HG02610 (cell line): ENCODE measurements at regions not wholly inside any gene's neighbourhood (a gene's known extent, or its start where the extent isn't known, plus 50 kb on each side); places are given as distances from the start of the nearest gene placed in this dataset.
"Not testable (repeated sequence)": the region's sequence is repeated elsewhere in the genome, so short reads cannot be mapped to it uniquely, and the experiment has no call there.

ENCODE experiments used
- ATAC-seq: cut with Tn5 transposase; IDR thresholded peaks from one replicate; pipeline ENCODE4 v1.9.1; 2021; ENCODE audit warnings: mild to moderate bottlenecking, moderate library complexity; ENCODE audit not compliant: unreplicated experiment

GRCh38 chr12:4193821-4194220 is 79.7 kb upstream of the CCND2 start:
- no peak for ATAC-seq

- peak; percentile 75 for ATAC-seq
Measured at GRCh38 chr12:4191642-4192041, 81.9 kb upstream of the CCND2 start.

DNA sequence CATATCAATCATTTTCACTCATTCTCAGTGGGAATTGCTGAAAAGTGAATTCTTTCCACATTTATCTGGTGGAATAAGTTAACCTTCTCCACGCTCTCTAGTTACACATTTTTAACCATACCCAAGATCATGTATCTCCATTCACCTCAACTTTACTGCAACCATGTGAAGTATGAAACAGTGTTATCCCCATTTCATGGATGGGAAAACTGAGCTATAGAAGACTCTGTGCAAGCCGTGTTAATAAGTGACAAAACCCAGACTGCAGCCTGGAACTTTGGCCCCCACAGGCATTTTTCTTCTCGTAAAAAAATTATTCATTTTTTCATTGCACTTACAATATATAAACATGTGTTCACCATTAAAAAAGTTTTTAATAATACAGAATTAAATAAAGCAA is 82.4 kb upstream of the CCND2 start:
- ATAC-seq: no peak

DNA sequence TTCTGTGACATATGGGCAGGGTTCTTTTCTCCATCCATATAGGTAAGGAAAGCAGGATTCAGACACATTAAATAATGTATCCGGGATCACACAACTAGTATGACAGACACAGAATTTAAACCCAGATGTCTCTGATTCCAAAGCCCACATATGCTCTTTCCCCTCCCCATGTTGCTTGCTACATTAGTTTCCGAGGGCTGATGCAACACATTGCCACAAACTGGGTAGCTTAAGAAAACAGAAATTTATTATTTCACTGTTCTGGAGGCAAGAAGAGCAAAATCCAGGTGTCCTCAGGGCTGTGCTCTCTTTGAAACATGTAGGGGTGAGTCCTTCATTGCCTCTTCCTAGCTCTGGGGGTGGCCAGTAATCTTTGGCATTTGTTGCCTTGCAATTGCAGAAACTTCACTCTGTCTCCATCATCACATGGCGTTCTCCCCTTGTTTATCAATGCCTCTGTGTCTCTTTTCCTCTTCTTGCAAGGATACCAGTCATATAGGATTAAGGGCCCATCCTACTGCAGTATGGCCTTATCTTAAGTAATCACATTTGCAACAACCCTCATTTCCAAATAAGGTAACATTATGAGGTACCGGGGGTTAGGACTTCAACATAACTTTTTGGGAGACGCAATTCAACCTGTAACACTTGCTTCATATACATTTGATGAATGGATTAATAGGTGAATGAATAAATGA is 83.0 kb upstream of the CCND2 start:
- ATAC-seq: no peak

GRCh38 chr12:4189721-4190120 is 83.8 kb upstream of the CCND2 start:
- no peak for ATAC-seq

DNA sequence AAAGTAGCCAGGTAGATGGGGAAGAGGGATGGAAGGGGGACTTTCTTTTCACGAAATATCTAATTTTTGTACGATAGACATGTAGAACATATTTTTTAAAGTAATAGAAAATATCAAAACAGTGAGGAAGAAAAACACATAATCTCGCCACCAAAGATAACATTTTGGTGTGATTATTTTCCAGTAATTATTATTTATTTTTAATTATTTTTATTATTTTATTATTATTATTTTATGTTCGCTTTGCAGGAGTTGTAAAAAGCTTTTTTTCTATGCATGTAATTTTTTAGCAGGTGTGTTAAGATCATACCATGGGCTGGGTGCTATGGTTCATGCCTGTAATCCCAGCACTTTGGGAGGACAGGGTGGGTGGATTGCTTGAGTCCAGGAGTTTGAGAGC is 85.6 kb upstream of the CCND2 start:
- no peak for ATAC-seq

GRCh38 chr12:4187315-4187714 is 86.2 kb upstream of the CCND2 start:
- ATAC-seq: not testable (repeated sequence)

GRCh38 chr12:4178424-4179170 is 95.0 kb upstream of the CCND2 start:
- ATAC-seq: no peak

DNA sequence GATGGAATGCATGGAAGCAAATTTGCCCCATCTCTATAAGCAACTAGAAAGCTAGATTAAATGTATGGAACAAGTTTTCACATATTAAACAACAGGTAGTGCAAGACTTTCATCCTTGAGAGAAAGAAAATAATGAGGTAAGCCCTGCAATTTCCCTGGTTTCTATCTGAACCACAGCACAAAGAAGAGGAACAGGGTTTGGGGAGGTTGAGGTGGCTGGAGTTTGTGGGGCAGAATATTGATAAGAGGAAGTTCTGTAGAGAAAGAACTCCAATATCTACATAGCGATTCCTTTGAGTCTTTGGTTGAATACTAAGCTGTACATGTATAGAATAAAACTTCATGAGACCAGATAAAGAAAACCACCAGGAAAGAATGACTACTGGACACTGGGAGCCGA is 96.3 kb upstream of the CCND2 start:
- no peak for ATAC-seq

DNA sequence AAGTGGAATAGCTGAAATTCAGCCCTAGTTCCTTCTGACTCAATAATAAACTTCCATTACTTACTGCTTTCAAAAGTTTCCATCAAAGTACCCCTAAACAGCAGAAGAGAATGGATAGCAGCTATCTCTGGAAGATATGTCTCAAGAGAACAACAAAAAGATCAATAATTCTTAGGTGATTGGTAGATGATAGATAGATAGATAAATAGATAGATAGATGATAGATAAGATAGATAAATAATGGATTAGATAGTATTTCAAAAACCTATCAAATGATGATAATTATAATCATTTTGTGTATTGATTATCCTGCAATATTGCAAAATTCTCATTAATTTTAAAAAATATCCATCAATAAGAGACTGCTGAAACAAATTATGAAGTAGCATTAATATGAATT is 97.4 kb upstream of the CCND2 start:
- ATAC-seq: no peak

- ATAC-seq: no peak
Measured at GRCh38 chr12:4174417-4174816, 99.1 kb upstream of the CCND2 start.

- ATAC-seq: no peak
Measured at GRCh38 chr12:4172999-4173398, 100.6 kb upstream of the CCND2 start.

GRCh38 chr12:4171742-4172141 is 101.8 kb upstream of the CCND2 start:
- ATAC-seq: no peak

DNA sequence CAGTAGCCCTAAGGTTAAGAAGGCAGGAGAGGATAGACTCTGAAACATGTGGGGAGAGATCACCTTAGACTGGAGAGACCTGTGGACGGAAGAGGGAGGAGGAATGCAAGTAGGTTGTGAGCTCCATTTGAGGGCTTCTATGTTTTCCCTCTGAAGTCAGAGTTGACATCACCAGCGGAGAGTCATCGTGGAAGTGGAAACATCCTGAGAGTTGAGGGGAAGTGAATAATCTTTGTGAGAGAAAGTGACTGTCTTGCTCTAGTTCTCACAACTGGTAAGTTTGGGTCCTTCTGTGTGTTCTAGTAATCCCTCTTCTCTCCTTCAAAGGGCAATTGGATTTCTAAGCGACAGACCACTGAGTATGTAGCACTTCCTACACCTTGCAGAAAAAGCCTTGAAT is 103.6 kb upstream of the CCND2 start:
- ATAC-seq: peak; percentile 46

GRCh38 chr12:4169531-4169930 is 104.0 kb upstream of the CCND2 start:
- ATAC-seq: no peak

DNA sequence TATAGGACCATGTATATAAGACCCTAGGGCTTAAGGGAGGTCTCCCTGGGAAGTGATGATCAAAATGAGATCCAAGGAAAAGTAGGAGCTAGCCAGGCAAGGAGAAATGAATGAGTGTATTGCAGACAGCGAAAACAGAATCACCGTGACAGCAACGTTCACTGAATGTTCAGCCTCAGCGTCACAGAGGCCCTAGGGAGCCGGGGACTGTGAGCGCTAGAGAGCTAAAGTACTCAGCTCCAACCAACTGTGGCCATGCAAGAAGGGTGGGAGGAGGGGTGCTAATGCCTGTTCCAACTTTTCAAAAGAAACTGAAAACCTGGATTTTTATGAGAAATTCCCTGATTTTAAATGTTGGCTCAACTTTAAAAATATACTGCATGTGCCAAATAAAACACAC is 105.5 kb upstream of the CCND2 start:
- ATAC-seq: no peak

GRCh38 chr12:4164559-4165558 is 108.7 kb upstream of the CCND2 start:
- ATAC-seq: no peak

DNA sequence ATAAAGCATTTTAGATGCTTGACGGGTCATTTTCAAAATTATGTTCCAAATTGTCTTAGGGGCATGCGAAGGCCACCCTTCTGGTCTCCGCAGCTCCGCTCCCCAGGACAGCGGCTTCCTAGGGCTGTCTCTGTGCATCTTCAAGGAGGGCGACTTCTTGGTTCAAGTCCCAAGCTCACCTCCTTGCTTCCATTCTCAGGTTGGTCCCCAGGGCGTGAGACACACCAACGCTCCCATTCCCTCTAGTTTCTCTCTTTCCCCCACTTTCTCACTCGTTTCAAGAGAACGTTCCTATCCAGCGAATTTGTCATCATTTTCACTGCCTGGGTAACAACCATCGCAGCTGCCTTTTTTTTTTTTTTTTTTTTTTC is 109.4 kb upstream of the CCND2 start:
- no peak for ATAC-seq

DNA sequence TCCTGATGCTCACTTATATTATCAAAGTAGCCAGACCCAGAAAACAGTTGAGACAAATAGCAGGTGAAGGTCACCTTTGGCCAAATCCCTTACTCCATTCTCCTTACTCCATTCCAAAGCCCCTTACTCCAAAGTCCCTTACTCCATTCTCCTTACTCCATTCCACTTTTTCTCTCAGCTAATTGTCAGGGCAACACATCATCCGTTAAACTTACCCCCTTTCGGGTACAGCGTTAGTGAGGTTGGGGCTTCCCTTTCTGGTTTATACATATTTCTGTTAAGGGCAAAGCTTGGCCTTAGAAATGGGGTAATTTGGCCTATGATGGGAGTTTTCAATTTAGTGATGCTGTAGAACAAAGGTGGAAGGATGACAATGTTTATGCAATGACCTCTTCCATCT is 111.8 kb upstream of the CCND2 start:
- ATAC-seq: no peak

- ATAC-seq: no peak
Measured at GRCh38 chr12:4160314-4161040, 113.1 kb upstream of the CCND2 start.

GRCh38 chr12:4159851-4160250 is 113.7 kb upstream of the CCND2 start:
- no peak for ATAC-seq
